HL-60 (cell line): ENCODE measurements at regions not wholly inside any gene's neighbourhood (a gene's known extent, or its start where the extent isn't known, plus 50 kb on each side); places are given as distances from the start of the nearest gene placed in this dataset.

Source experiments
- GABPA ChIP-seq: IDR thresholded peaks from 2 replicates; pipeline ENCODE4 v1.6.1; 2012; ENCODE audit warnings: low read depth
- POLR2AphosphoS5 ChIP-seq: IDR thresholded peaks from 2 replicates; pipeline ENCODE4 v1.6.1; 2012; ENCODE audit warnings: low read depth
- TF ChIP-seq, protein P1 (sequence below): IDR thresholded peaks from one replicate; pipeline ENCODE4 v1.5.1; 2011; ENCODE audit warnings: low read length, control low read depth, inconsistent platforms; ENCODE audit not compliant: insufficient read depth

GRCh38 chr4:11497212-11497806 is 68.6 kb upstream of the HS3ST1 start:
- TF ChIP-seq, protein P1, sequence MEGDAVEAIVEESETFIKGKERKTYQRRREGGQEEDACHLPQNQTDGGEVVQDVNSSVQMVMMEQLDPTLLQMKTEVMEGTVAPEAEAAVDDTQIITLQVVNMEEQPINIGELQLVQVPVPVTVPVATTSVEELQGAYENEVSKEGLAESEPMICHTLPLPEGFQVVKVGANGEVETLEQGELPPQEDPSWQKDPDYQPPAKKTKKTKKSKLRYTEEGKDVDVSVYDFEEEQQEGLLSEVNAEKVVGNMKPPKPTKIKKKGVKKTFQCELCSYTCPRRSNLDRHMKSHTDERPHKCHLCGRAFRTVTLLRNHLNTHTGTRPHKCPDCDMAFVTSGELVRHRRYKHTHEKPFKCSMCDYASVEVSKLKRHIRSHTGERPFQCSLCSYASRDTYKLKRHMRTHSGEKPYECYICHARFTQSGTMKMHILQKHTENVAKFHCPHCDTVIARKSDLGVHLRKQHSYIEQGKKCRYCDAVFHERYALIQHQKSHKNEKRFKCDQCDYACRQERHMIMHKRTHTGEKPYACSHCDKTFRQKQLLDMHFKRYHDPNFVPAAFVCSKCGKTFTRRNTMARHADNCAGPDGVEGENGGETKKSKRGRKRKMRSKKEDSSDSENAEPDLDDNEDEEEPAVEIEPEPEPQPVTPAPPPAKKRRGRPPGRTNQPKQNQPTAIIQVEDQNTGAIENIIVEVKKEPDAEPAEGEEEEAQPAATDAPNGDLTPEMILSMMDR, result peak; percentile 31
- TF ChIP-seq POLR2AphosphoS5 (no peak), GABPA (no peak)
